ENCODE measurements at regions not wholly inside any gene's neighbourhood (a gene's known extent, or its start where the extent isn't known, plus 50 kb on each side); places are given as distances from the start of the nearest gene placed in this dataset.

- no peak for DNase-seq (ENCODE audit: extremely low read depth in 1 of 2, low read depth in 1 of 2)
These were observed 205.6 kb downstream of the ALDH8A1 start for GRCh38 chr6:134744301-134744700.

GRCh38 chr6:134741200-134741536 is 208.7 kb downstream of the ALDH8A1 start:
- DNase-seq (ENCODE audit: extremely low read depth in 1 of 2, low read depth in 1 of 2): no peak

- no peak for DNase-seq (ENCODE audit: extremely low read depth in 1 of 2, low read depth in 1 of 2)
These were observed 209.3 kb downstream of the ALDH8A1 start for GRCh38 chr6:134740473-134741199.

DNA sequence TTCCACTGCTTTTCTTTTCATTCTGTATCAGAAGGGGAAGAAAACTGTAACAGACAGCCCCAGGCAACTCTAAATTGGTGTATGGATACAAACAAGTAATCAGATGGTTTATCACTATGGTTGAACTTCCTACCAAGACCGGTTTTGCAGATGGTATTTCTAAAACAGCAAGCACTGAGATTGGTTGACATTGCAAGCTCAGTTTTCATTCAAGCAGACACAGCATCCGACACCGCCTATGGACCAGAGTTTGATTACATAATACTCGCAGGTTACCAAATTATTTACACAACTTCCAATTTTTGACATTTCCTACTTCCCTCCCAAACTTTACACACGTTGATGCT is 209.9 kb downstream of the ALDH8A1 start:
- DNase-seq (ENCODE audit: extremely low read depth in 1 of 2, low read depth in 1 of 2): no peak

- no peak for DNase-seq (ENCODE audit: extremely low read depth in 1 of 2, low read depth in 1 of 2)
These were observed 210.4 kb downstream of the ALDH8A1 start for GRCh38 chr6:134739299-134740026.

- no peak for DNase-seq (ENCODE audit: extremely low read depth in 1 of 2, low read depth in 1 of 2)
These were observed 211.6 kb downstream of the ALDH8A1 start for GRCh38 chr6:134738211-134738885.

GRCh38 chr6:134735461-134735860 is 214.4 kb downstream of the ALDH8A1 start:
- DNase-seq (ENCODE audit: extremely low read depth in 1 of 2, low read depth in 1 of 2): no peak

GRCh38 chr6:134734312-134734869 is 215.5 kb downstream of the ALDH8A1 start:
- DNase-seq (ENCODE audit: extremely low read depth in 1 of 2, low read depth in 1 of 2): no peak

DNA sequence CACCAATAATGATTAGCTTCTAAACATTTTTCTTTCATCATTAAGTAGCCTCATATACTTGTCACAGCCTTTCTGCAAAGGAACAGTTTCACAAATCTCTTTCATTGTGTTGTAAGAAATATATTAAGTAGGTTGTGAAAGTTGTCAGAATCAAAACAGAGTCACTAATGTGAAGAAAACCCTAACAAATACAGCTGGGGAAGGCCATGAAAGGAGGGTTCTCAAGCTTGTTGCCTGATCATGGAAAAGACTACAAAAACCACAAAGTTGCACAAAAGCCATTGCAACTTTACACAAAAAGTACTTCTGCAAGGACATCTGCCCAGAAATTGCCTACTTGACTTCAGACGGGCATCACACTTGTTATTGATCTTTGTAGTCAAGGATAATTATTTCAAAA is 216.1 kb downstream of the ALDH8A1 start:
- DNase-seq (ENCODE audit: extremely low read depth in 1 of 2, low read depth in 1 of 2): no peak

GRCh38 chr6:134732763-134733162 is 217.1 kb downstream of the ALDH8A1 start:
- no peak for DNase-seq (ENCODE audit: extremely low read depth in 1 of 2, low read depth in 1 of 2)

DNA sequence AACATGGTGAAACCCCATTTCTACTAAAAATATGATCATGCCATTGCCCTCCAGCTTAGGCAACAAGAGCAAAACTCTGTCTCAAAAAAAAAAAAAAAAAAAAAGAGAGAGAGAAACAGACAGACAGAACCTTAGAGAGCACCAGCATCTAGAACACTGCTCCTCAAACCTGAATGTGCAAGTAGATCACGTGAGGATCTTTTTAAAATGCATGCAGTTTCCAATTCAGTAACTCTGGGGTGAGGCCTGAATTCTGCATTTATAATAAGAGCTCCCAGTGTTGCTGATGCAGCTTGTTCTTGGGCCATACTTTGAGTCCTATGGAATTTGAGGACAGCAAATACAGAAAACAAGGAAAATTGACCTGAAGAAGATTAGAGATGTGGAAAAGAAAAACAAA is 218.3 kb downstream of the ALDH8A1 start:
- no peak for DNase-seq (ENCODE audit: extremely low read depth in 1 of 2, low read depth in 1 of 2)

DNA sequence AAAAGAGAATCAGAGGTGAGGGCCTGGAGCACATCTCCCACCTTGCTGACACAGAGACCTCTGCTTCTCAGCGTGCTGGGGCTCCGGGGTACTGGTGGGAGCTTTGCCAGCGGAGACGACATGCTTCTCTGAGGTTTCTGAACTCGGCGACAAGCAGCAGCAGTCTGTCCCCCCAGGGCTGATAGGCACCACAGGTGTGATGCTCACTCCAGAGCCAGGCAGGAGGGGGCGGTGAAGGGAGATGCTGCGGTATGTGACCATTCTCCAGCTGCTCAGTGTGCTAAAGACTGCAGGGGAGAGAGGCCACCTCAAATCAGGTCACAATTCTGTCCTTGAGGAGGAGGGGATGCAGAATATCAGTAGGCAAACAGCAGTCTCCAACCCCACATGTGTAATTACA is 219.9 kb downstream of the ALDH8A1 start:
- no peak for DNase-seq (ENCODE audit: extremely low read depth in 1 of 2, low read depth in 1 of 2)

GRCh38 chr6:134729561-134729960 is 220.3 kb downstream of the ALDH8A1 start:
- no peak for DNase-seq (ENCODE audit: extremely low read depth in 1 of 2, low read depth in 1 of 2)

DNA sequence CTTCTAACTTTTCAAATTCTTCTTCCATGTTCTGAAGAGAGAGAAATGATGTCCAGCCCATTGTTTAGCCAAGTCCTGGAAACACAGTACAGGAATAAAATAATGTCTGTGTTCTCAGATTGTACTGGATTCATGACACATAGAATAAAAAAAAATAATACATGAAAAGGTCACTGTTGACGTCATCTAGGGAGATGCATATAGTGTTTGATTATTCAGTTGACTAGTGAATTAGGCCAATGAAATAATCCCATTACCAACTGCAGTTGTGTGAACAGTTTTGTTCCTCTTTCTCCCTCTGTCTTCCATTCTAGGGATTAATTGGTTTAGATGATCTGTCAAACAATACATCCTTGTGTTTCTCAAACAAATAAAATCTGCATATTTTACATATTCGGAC is 222.8 kb downstream of the ALDH8A1 start:
- no peak for DNase-seq (ENCODE audit: extremely low read depth in 1 of 2, low read depth in 1 of 2)

- no peak for DNase-seq (ENCODE audit: extremely low read depth in 1 of 2, low read depth in 1 of 2)
These were observed 224.3 kb downstream of the ALDH8A1 start for GRCh38 chr6:134725590-134725989.

GRCh38 chr6:134724771-134725340 is 225.0 kb downstream of the ALDH8A1 start:
- DNase-seq (ENCODE audit: extremely low read depth in 1 of 2, low read depth in 1 of 2): no peak

GRCh38 chr6:134723081-134723871 is 226.6 kb downstream of the ALDH8A1 start:
- DNase-seq (ENCODE audit: extremely low read depth in 1 of 2, low read depth in 1 of 2): no peak

- no peak for DNase-seq (ENCODE audit: extremely low read depth in 1 of 2, low read depth in 1 of 2)
These were observed 227.6 kb downstream of the ALDH8A1 start for GRCh38 chr6:134722200-134722870.

GRCh38 chr6:134721060-134721405 is 228.9 kb downstream of the ALDH8A1 start:
- no peak for DNase-seq (ENCODE audit: extremely low read depth in 1 of 2, low read depth in 1 of 2)

DNA sequence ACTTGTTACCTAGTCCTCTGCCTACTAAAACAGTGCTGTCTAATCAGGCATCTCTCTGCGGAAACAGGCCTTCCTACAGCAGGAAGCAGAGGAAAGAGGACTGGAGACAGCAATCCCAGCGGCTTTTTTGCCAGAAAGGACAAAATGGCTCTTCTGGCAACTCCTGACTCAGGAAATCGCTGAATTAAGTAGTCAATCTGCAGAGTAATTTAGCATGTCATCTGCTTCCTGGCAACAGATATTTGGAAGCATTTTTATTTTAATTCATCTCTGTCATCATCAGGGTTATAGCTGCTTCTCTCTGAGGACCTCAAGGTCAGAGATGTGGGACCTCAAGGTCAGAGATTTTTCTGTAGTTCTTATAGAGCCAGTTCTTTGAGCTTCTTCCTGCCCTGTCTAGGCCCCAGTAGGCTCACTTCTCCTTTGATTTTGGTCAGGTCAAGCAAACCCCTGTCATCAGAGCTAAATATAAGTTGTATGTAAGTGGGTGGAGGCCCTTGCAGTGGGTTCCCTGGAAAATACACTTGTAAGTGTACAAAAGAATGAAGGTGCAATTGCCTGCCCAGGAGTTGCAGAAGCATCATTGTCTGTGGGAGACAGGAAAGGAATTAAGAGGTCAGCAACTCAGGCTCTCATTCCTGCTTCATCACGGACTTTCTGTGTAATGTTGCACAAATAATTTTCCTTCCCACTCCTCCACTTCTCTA is 229.4 kb downstream of the ALDH8A1 start:
- no peak for DNase-seq (ENCODE audit: extremely low read depth in 1 of 2, low read depth in 1 of 2)
